DND-41 (cell line): ENCODE measurements at regions not wholly inside any gene's neighbourhood (a gene's known extent, or its start where the extent isn't known, plus 50 kb on each side); places are given as distances from the start of the nearest gene placed in this dataset.

Experiments used
- ATAC-seq: fragments of 200-7000 bp; cut with Tn5 transposase; 3 replicates; pipeline ENCODE4 v1.9.1; 2021; ENCODE audit warnings: low read depth; ENCODE audit not compliant: insufficient read depth
- DNase-seq: peaks from one replicate; pipeline ENCODE4 v3.0.0-alpha.2; 2020
- H2AFZ ChIP-seq: 2 replicates; pipeline ENCODE4 v1.6.0; 2012; ENCODE audit warnings: low read depth, low read length
- H3K27ac ChIP-seq: 2 replicates; pipeline ENCODE4 v1.5.1; 2012; ENCODE audit warnings: low read length, inconsistent platforms
- H3K27me3 ChIP-seq: fragments of 200-600 bp; sonication (generic); 2 replicates; pipeline ENCODE4 v1.6.0; 2012; ENCODE audit warnings: low read length, mild to moderate bottlenecking, inconsistent platforms; ENCODE audit not compliant: insufficient read depth, poor library complexity
- H3K36me3 ChIP-seq: 2 replicates; pipeline ENCODE4 v1.5.1; 2012; ENCODE audit warnings: low read length, inconsistent platforms; ENCODE audit not compliant: insufficient read depth
- H3K4me1 ChIP-seq: 2 replicates; pipeline ENCODE4 v1.5.1; 2012; ENCODE audit warnings: mild to moderate bottlenecking, low read length; ENCODE audit not compliant: insufficient read depth
- H3K4me2 ChIP-seq: 2 replicates; pipeline ENCODE4 v1.6.0; 2012; ENCODE audit warnings: mild to moderate bottlenecking, moderate library complexity, low read length, inconsistent platforms; ENCODE audit not compliant: insufficient read depth
- H3K4me3 ChIP-seq, 2 experiments: fragments of 200-600 bp in 1 of 2; shearing (Covaris generic) in 1 of 2; 2 replicates each; pipeline ENCODE4 v1.5.1; 2012 to 2016; ENCODE audit warnings: inconsistent platforms in 2 of 2, low read length in 2 of 2, mild to moderate bottlenecking in 2 of 2, low read depth in 1 of 2, moderate library complexity in 1 of 2
- H3K79me2 ChIP-seq: 2 replicates; pipeline ENCODE4 v1.6.0; 2012; ENCODE audit warnings: low read length, inconsistent platforms; ENCODE audit not compliant: insufficient read depth
- H3K9ac ChIP-seq: 2 replicates; pipeline ENCODE4 v1.6.0; 2012; ENCODE audit warnings: low read depth, mild to moderate bottlenecking, inconsistent platforms, low read length, moderate library complexity
- H3K9me3 ChIP-seq: 2 replicates; pipeline ENCODE4 v1.5.1; 2012; ENCODE audit warnings: low read length, moderate library complexity, mild to moderate bottlenecking, inconsistent platforms; ENCODE audit not compliant: insufficient read depth, severe bottlenecking
- H4K20me1 ChIP-seq: 2 replicates; pipeline ENCODE4 v1.6.0; 2012; ENCODE audit warnings: low read length; ENCODE audit not compliant: insufficient read depth
- CTCF ChIP-seq: IDR thresholded peaks from 2 replicates; pipeline ENCODE4 v1.5.1; 2012; ENCODE audit warnings: borderline replicate concordance, low read length, moderate library complexity, mild to moderate bottlenecking; ENCODE audit not compliant: poor library complexity, severe bottlenecking; ENCODE audit errors: extremely low read depth
- EZH2 ChIP-seq: IDR thresholded peaks from 3 replicates; pipeline ENCODE4 v1.6.1; 2012; ENCODE audit warnings: borderline replicate concordance, low read depth, mild to moderate bottlenecking, moderate library complexity, low read length, inconsistent platforms; ENCODE audit not compliant: severe bottlenecking

- no peak overlapping the region for H3K27ac ChIP-seq
- H3K79me2 ChIP-seq, result no peaks in the 10 kb centered on the region
- no peak overlapping the region for H2AFZ ChIP-seq
- no peak for ATAC-seq
- no peak overlapping the region for H3K9ac ChIP-seq
- H3K4me2 ChIP-seq, result no peak overlapping the region
- no peaks in the 10 kb centered on the region for H3K4me1 ChIP-seq
- DNase-seq, result no peak
- no peak overlapping the region for H3K4me3 ChIP-seq
- H3K9me3 ChIP-seq, result no peaks in the 10 kb centered on the region
- no peaks in the 10 kb centered on the region for H3K36me3 ChIP-seq
- no peaks in the 10 kb centered on the region for H4K20me1 ChIP-seq
- TF ChIP-seq EZH2 (no peak), CTCF (no peak)
- H3K27me3 ChIP-seq, result no peaks in the 10 kb centered on the region
Observed at GRCh38 chr6:98716341-98716740, 118.0 kb upstream of the POU3F2 start.

- Histone ChIP-seq H3K9ac (no peak overlapping the region), H3K9me3 (no peaks in the 10 kb centered on the region), H3K4me3 (no peak overlapping the region), H3K27ac (no peak overlapping the region), H3K79me2 (no peaks in the 10 kb centered on the region), H3K27me3 (no peaks in the 10 kb centered on the region), H3K4me1 (no peaks in the 10 kb centered on the region), H3K36me3 (no peaks in the 10 kb centered on the region), H4K20me1 (no peaks in the 10 kb centered on the region), H3K4me2 (no peak overlapping the region), H2AFZ (no peak overlapping the region)
- no peak for ATAC-seq
- TF ChIP-seq EZH2, result no peak
- no peak for TF ChIP-seq CTCF
- DNase-seq, result no peak
Observed at GRCh38 chr6:98717322-98717877, 117.0 kb upstream of the POU3F2 start.

- ATAC-seq, result no peak
Observed at GRCh38 chr6:98717988-98718387, 116.4 kb upstream of the POU3F2 start.

More at GRCh38 chr6:98717988-98718387, 116.4 kb upstream of the POU3F2 start:
- no peak for DNase-seq
- Histone ChIP-seq H2AFZ (no peak overlapping the region), H3K79me2 (no peaks in the 10 kb centered on the region), H3K36me3 (no peaks in the 10 kb centered on the region), H3K4me2 (no peak overlapping the region), H3K4me3 (no peak overlapping the region), H3K4me1 (no peaks in the 10 kb centered on the region), H3K9ac (no peak overlapping the region), H4K20me1 (no peaks in the 10 kb centered on the region), H3K27me3 (no peaks in the 10 kb centered on the region), H3K27ac (no peak overlapping the region), H3K9me3 (no peaks in the 10 kb centered on the region)
- TF ChIP-seq CTCF (no peak), EZH2 (no peak)
